CD4-positive, alpha-beta T cell treated with Interleukin-21 for 1 hour (primary cell): ENCODE measurements at regions not wholly inside any gene's neighbourhood (a gene's known extent, or its start where the extent isn't known, plus 50 kb on each side); places are given as distances from the start of the nearest gene placed in this dataset.
"Not testable (repeated sequence)": the region's sequence is repeated elsewhere in the genome, so short reads cannot be mapped to it uniquely, and the experiment has no call there.

Experiments used
- DNase-seq: peaks from one replicate; pipeline ENCODE4 v3.0.0-alpha.2; 2020

- no peak for DNase-seq
These were observed 345.0 kb downstream of the FBXW7 start for GRCh38 chr4:152190907-152191306.

GRCh38 chr4:152189451-152190179 is 346.3 kb downstream of the FBXW7 start:
- no peak for DNase-seq

GRCh38 chr4:152188801-152189200 is 347.1 kb downstream of the FBXW7 start:
- no peak for DNase-seq

GRCh38 chr4:152187693-152188092 is 348.2 kb downstream of the FBXW7 start:
- DNase-seq = no peak

GRCh38 chr4:152185786-152186550 is 349.9 kb downstream of the FBXW7 start:
- no peak for DNase-seq

GRCh38 chr4:152181150-152181549 is 354.7 kb downstream of the FBXW7 start:
- DNase-seq = no peak

- no peak for DNase-seq
These were observed 355.5 kb downstream of the FBXW7 start for GRCh38 chr4:152180369-152180768.

- DNase-seq = not testable (repeated sequence)
These were observed 358.4 kb downstream of the FBXW7 start for GRCh38 chr4:152177538-152177937.

- no peak for DNase-seq
These were observed 359.2 kb downstream of the FBXW7 start for GRCh38 chr4:152176627-152177214.

GRCh38 chr4:152175586-152175985 is 360.3 kb downstream of the FBXW7 start:
- no peak for DNase-seq

GRCh38 chr4:152172146-152172545 is 363.7 kb downstream of the FBXW7 start:
- no peak for DNase-seq

- DNase-seq = no peak
These were observed 364.3 kb downstream of the FBXW7 start for GRCh38 chr4:152171556-152171955.

- DNase-seq = no peak
These were observed 366.2 kb downstream of the FBXW7 start for GRCh38 chr4:152169683-152170082.

- DNase-seq = no peak
These were observed 366.8 kb downstream of the FBXW7 start for GRCh38 chr4:152168987-152169616.

GRCh38 chr4:152166567-152166966 is 369.3 kb downstream of the FBXW7 start:
- no peak for DNase-seq

GRCh38 chr4:152165846-152166245 is 370.0 kb downstream of the FBXW7 start:
- no peak for DNase-seq

GRCh38 chr4:152165146-152165545 is 370.7 kb downstream of the FBXW7 start:
- no peak for DNase-seq

- no peak for DNase-seq
These were observed 371.3 kb downstream of the FBXW7 start for GRCh38 chr4:152164561-152164960.

GRCh38 chr4:152162331-152162697 is 373.6 kb downstream of the FBXW7 start:
- DNase-seq = no peak

- DNase-seq = no peak
These were observed 374.1 kb downstream of the FBXW7 start for GRCh38 chr4:152161676-152162330.

- no peak for DNase-seq
These were observed 375.6 kb downstream of the FBXW7 start for GRCh38 chr4:152160225-152160800.

GRCh38 chr4:152159773-152160172 is 376.1 kb downstream of the FBXW7 start:
- DNase-seq = no peak

- no peak for DNase-seq
These were observed 377.7 kb downstream of the FBXW7 start for GRCh38 chr4:152158225-152158624.
